HG02885 (cell line): ENCODE measurements at regions not wholly inside any gene's neighbourhood (a gene's known extent, or its start where the extent isn't known, plus 50 kb on each side); places are given as distances from the start of the nearest gene placed in this dataset.
"Not testable (repeated sequence)": the region's sequence is repeated elsewhere in the genome, so short reads cannot be mapped to it uniquely, and the experiment has no call there.

Source experiments
- ATAC-seq: cut with Tn5 transposase; IDR thresholded peaks from one replicate; pipeline ENCODE4 v1.9.1; 2021; ENCODE audit warnings: mild to moderate bottlenecking; ENCODE audit not compliant: unreplicated experiment, poor library complexity

DNA sequence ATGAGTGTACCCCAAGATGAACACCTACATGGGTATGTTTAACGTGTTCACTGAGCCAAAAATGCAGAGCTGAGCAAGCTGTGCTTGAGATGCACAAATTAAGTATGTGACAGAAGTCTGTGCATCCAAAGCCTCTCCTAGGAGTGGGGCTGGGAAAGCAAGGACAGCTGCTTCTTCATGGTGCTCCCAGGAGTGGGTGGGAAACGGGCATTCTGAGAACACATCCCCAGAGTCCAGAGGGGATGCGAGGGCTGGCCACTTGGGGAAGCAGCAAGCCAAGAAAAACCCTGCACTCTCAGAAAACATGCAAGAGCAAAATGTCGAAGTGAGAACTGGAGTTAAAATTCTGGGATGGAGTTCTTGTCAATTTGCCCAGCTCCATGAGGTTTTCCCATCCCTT is 414.3 kb downstream of the BCAT1 start:
- ATAC-seq: no peak

DNA sequence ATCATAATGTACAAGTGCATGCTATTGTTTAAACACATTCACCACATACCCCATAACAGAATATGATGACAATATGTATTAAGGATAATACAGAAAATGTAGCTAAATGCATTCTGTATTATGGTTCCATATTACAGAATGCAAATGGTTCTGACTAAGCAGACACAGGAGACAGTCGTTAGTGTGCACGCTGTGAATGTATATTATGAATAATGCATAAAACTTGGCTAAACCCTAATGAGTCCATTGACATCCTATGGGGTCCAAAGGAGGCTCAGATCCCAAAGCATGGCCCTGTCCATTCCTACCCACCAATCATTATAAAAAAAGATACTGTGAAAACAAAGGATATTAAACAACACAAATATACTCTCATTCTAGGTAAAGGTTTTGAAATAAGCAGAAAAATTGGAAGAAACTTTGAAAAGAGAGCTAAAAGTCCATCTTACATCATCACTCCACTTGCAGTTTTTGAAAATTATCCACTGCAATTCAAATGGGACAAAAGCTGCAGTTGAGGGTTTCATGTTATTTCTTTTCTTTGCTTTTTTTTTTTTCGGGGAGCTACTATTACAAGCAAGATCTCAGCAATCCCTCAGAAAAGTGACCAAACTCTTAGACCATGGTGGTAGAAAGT is 415.1 kb downstream of the BCAT1 start:
- ATAC-seq: no peak

DNA sequence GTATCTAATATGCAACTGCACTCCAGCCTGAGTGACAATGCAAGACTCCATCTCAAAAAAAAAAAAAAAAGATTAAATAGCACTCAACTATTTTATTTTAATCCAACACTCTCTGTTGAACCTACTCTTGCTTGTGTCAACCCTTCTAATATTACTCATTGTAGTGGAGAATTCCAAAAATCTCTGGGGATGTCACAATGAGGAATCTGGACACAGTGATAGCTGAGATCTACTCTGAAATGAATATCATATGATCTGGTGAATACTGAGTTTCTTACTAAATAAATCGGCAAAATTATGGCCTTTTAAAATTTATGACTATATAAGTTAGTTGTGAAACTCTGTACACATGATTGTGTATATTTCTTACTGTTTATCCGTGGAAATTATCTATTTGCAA is 418.2 kb downstream of the BCAT1 start:
- no peak for ATAC-seq

DNA sequence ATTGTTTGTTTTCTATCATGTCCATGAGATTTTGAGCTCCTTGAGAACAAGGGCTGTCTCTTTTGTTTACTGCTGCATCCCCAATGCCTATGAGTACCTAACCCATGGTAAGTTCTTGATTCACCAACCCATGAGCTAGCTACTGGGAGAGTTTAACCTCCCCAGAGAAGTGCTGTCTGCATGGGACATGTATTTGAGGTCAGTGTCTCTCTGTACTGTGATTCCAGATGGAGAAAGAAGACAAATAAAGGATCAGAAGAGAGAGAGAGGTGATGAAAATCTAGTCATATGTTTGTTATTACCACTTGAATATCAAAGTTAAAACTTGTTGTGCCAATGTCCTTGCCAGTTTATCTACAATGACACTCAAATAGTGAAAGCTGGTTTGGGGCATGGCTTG is 421.8 kb downstream of the BCAT1 start:
- ATAC-seq: no peak

DNA sequence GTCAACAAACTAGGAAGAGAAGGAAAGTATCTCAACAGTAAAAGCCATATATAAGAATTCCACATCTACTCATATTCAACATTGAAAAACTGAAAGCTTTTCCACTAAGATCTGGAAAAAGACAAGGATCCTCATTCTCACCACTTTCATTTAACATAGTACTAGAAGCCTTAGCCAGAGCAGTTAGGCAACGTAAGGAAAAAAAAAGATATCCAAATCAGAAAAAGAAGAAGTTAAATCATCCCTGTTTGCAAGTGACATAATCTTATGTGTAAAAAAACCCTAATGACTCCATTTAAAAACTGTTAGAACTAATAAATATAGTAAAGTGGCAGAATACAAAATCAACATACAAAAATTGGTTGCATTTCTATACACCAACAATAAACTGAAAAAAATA is 426.2 kb downstream of the BCAT1 start:
- ATAC-seq: no peak

DNA sequence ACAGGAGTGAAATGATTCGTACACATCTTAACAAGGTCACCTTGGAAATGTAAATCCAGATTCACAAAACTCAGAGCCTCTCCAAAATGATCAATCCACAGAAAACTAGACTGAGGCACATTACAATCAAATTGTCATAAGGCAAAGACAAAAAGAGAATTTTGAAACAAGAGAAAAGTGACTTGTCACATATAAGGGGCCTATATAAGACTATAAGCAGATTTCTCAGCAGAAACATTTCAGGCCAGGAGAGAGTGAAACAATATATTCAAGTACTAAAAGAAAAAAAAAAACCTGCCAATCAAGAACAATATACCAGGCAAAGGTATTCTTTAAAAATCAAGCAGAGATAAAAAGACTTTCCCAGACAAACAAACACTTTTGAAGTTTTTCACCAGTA is 429.1 kb downstream of the BCAT1 start:
- ATAC-seq: no peak

DNA sequence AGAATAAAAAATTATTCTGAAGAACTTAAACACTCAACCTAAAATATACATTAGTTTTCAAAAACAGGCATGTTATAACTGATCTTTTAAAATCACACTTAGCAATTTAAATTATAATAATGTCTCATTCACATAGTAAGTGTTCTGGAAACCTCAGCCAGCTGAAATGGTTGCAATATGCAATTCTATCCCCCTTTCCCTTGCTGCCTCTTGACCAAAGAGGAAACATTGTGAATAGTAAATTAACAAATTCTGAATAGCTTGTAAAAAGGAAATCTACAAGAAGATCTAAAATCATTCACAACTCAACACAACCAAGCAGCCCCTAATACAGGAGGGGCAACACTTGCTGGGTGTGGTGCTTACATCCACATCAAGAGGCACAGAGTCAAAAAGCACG is 431.9 kb downstream of the BCAT1 start:
- no peak for ATAC-seq

DNA sequence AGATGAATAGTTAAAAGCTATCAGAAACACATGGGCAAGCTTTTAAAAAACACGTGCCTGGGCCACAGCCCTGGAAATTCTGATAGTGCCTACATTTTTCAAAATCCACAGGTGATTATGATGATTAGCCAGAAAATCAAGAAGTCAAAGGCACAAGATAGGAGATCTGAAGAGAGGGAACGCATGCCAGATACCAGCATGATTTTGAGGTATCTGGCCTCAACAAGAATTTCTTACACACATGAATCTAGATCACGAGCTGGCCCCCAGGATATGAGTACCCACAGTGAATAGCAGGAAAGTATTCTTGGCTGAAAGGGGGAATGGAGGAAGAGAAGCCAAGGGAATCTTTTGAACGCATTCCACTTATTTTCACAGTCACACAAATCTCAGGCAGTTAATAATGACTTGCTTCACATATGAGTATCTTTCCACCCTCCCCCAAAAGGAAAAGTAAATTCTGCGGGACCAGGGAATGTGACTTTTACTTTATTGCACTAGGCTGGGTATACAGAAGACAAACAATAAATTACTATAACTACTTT is 438.2 kb downstream of the BCAT1 start:
- no peak for ATAC-seq

DNA sequence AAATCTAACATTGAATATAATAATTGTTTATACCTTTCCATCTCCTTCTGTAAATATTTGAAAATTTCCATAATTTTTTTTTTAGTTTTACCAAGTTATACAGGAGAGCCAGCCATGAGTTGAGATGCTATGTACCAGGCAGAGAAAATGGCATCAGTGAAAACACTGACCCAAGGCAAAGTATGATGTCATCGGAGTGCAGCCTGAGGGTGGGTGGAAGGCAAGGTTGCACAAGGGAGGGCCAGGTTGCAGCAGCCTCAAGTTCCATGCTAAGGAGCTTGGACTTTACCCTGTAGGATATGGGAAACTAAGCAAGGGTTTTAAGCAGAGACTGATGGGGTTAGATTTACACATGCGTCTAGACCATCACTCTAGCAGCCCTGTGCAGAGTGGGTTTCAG is 441.1 kb downstream of the BCAT1 start:
- ATAC-seq: no peak

DNA sequence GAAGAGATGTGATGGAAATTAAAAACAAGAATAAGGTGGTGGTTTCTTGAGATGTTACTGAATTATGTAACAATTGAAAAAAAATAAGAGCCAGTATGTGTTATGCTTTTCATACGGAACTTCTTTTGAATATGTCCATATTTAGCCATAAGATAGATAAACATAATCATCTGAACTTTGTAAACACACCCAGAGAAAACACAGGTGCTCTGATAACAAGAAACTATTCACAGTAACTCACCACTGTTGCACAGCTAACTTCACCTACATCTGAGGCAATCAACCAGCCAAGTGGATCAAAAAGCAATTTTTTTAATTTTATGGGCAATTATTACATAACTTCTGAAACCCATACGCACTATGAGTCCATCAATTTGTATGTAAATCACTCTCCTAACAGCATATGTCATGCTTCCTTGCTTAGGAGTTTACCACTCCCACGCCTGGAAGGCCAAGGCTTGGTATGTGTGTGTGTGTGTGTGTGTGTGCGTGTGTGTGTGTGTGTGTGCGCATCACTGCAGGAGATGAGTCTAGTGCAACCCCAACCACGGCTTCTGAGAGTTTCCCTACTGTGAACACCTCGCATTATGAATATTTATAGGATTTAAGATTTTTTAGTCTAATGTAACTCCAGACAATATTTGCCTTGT is 443.4 kb downstream of the BCAT1 start:
- no peak for ATAC-seq

DNA sequence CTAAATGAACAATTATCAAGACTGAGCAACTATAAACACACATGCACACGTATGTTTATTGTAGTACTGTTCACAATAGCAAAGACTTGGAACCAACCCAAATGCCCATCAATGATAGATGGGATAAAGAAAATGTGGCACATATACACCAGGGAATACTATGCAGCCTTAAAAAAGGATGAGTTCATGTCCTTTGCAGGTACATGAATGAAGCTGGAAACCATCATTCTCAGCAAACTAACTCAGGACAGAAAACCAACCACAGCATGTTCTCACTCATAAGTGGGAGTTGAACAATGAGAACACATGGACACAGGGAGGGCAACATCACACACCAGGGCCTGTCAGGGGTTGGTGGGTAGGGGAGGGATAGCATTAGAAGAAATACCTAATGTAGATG is 445.4 kb downstream of the BCAT1 start:
- ATAC-seq: not testable (repeated sequence)

DNA sequence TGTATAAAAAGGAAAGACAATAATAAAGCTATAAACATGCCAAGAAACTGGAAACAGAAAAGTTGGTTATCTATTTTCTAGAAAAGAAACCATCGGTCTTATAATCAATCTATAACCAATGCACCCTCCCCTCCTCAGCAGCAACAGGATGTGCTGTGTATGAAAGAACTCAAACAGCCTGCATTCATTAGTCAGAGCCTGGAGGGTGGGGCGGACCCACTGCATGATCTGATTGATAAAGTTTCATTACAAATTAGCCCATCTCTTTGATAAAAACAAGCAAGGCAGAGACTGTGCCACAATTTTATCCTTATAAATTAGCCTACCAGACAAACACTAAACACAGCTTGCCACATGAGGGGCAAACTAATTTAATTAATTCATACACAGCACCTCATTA is 448.1 kb downstream of the BCAT1 start:
- ATAC-seq: no peak

DNA sequence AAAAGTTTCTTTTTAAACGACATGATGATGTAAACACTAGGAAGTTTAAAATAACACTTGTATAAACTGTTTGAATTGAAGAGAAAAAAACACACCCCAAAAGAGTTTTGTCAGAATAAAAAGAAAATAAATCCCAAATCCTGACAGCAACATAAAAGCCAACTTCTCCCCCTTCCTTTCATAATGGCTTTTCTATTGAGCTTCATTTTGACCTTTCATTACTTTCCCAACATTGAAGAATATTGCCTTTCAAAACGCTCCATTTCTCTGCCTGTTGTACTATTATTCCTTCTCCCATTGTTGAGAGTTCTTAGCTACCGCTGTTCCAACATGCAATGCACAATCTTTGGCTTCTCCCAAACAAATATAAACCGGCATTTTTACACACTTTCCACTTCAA is 448.5 kb downstream of the BCAT1 start:
- no peak for ATAC-seq

DNA sequence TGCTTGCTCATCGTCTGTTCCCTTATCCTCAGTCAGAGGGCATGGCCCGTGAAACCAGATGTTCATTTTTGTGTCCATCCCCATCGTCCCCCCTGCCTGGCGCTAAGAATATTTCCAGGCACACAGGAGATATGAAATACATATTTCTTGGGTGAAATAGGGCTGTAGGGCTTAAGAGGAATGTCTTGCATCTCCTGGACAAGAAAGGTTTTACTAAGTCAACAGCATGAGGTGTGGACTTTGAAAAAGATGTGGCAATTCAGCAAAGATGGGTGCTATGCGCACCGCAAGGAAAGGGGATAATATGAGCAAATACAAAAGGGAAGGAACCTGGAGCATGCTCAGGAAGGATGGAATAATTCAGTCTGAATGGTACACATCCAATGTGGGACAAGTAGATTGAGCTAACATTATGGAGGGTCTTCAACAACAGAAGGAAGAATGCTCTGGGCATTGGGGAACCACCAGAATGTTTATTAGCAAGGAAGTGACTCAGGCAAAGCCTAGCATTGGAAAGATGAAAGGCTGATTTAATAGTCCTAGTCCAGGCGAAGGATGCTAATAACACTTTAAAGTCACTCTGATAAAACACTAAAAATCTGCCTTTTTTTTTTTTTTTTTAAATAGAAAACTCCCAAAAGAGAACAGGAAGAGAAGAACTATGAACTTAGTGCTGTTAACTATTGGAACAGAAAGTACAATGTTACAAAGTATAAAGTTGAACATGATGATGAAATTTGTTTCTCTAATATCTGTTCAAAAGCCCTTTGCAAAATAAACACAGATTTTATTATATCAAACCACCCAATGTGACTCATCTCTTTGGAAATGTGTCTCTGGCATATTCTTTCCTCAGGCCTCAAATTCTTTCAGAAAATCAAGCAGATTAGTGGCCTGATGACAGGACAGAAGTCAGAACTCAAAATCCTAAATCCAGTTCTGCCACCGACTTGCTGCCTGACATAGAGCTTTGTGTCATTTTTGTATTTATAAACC is 449.5 kb downstream of the BCAT1 start:
- ATAC-seq: no peak

DNA sequence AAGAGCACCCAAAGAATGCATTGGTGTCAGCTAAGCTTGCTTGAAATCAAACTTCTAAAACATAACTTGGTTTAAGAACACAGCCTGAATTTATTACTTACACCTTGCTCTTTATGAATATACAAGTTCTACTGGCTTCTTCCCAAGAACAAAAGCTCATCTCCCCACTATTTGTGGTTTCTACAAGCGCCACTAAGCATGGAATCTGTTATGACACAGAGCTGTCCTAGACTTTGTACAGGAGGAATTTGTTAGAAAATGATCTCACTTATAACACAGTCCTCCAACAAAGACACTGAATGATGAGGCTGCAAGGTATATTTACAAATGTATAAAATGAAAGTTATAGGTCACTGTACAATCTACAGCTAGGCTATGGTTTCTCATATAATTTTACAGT is 452.1 kb downstream of the BCAT1 start:
- ATAC-seq: no peak

DNA sequence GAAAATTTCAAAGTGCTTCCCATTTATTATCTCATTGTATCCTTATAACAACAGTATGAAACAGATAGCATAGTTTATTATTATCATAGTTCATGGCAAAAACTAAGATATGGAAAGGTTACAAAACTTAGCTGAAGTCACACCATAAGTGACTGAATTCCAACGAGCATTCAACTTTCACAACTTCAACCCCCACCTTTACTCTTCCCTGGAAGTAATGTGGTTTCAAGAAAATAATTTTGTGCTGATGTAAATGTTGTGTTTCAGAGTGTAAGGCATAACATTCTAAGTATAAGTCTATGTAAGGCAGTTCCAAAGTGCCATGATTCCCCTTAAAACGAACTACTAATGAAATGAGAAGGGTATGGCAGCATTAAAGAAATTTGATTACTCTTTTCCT is 454.5 kb downstream of the BCAT1 start:
- no peak for ATAC-seq

DNA sequence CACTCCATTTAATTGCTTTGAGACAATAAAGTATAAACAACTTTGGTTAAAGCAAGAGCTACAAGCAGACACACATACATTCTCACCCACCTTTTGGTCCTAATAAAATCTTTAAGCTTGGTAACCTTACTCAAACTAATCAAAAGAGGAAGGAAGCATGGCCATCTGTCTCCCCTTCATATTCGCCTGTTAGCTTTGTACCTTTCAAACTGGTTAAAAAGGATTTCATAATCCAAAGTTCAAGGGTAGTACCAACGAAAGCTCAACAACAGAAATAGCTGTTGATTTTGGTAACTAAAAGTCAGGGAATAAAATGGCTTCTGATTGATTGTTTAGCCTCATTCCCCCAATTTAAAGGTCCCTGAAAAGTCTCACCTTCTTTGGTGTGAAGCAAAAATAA is 456.9 kb downstream of the BCAT1 start:
- no peak for ATAC-seq

DNA sequence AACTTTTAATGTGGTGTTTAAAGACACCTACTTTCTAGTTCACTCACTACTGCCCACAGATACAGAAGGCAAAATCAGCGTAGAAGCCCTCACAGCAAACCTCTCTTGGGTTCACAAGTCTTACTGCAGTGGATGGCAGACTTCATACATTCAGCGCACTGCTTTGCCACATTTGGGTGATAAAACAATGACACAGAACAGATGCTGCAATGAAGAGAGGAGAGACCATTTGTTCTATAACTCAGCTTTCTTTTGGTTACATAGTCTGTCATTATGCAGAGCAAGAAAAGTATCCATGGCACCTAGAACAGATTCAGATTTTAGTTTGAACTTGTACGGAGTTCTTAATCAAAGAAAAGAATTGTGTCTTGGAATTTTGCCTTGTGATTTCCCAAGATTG is 459.0 kb downstream of the BCAT1 start:
- no peak for ATAC-seq

DNA sequence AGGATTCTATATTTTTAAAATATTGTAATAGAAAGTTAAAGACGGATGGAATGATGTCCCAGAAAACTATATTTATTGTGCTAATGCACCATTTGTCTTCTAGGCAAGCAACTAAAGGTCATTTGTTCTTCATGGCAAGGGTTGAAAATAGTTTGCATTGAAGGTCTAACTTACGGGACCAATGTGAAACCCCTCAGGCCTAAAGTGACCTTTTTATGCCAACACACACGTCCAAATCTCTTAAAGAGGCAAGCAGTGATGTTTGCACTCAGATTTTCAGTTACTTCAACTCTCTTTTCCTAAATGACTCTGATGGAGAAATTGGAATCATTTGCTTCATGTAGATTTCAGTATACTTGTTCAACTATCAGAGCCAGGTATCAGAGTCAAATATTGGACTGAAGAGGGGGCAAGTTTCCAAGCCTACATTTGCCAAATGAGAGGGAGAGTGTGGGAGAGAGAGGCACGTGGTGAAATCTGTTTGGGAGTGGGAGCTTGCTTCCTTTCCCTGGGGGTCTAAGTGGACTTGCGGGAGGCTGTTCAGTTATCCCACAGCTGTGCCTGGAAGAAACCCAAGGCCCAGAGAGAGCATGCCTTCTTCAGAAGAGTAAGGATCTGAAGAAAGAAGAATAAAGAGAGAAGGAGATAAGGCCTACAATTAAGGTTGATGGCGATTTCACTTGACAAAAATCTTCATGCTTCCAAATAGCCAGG is 459.8 kb downstream of the BCAT1 start:
- ATAC-seq: no peak

DNA sequence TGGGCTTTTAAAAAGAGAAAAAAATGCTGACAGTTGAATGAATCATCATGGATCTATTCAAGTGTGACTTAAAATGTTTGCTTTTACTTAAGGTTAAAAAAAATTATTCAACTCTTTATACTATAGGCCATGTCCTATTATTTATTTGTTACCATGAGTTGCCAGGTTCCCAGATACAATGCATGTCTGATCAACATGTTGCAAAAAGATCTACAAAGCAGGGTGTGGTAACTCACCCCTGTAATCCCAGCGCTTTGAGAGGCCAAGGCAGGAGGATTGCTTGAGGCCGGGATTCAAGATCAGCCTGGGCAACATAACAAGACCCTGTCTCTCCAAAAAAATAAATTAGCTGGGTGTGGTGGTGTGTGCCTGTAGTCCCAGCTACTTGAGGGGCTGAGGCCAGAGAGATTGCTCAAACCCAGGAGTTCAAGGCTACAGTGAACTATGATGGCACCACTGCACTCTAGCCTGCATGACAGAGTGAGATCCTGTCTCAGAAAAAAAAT is 460.8 kb downstream of the BCAT1 start:
- ATAC-seq: no peak
